ENCODE measurements at regions not wholly inside any gene's neighbourhood (a gene's known extent, or its start where the extent isn't known, plus 50 kb on each side); places are given as distances from the start of the nearest gene placed in this dataset.
"Not testable (repeated sequence)": the region's sequence is repeated elsewhere in the genome, so short reads cannot be mapped to it uniquely, and the experiment has no call there.

DNA sequence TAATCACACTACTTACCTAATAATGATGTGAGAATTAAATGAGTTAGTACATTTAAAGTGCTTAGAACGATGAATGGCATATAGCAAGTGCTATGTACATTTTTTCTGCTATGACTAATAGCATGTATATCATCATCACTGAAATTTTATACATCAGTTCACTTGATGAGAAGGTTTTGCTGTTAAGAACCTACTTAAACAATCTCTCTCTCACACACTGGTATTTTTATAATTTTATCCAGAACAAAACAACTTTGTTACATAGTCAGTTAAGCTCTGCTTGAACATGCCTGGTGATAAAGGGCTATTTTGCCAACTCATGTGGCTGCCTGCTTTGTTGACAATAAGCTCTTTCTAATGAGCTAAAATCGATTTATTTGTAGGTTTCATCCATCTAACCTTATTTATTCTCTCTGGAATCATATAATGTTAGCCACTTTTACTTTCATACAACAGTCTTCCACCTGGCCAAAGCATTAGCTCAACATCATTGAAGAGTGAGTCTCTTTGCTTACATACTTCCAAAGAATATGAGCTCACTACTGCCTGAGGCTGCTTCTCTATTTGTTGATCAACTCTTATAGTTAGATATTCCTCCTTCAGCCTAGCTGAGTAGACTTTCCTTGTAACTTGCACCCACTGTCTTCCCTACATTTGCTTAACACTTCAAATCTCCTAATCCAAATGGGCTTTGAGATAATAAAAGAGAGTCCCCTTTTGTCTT lies 372.7 kb upstream of the BOD1L1 start:
- Mint-ChIP-seq H3K36me3 (peaks cover 4 to 20% of the 10 kb centered on the region in 2 donors), H3K27ac (no peak overlapping the region), H3K9me3 (peaks cover 15 to 35% (median 26%) of the 10 kb centered on the region in 7 donors), H3K4me1 (no peaks in the 10 kb centered on the region), H3K27me3 (peaks cover 1 to 8% (median 3%) of the 10 kb centered on the region in 3 donors), H3K4me3 (no peak overlapping the region)
- DNase-seq (no peak), ATAC-seq (ENCODE audit: low read depth in 2 of 2) (no peak)

DNA sequence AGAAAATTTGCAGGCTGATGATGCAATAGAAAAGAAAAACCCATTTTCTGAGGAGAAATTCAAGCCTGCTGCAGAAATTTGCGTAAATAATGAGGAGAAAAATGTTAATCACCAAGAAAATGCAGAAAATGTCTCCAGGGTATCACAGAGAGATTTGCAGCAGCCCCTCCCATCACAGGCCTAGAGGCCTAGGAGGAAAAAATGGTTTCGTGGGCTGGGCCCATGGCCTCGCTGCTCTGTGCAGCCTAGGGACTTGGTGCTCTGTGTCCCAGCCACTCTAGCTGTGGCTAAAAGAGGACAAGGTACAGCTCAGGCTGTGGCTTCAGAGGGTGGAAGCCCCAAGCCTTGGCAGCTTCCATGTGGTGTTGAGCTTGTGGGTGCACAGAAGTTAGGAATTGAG lies 374.8 kb upstream of the BOD1L1 start:
- H3K9me3 Mint-ChIP-seq, result peaks cover 15 to 35% (median 26%) of the 10 kb centered on the region in 7 donors
- not testable (repeated sequence) for H3K27me3 Mint-ChIP-seq; ATAC-seq (ENCODE audit: low read depth in 2 of 2); H3K4me3 Mint-ChIP-seq; DNase-seq; H3K4me1 Mint-ChIP-seq; H3K27ac Mint-ChIP-seq
- peaks cover 4 to 20% of the 10 kb centered on the region in 2 donors for H3K36me3 Mint-ChIP-seq

DNA sequence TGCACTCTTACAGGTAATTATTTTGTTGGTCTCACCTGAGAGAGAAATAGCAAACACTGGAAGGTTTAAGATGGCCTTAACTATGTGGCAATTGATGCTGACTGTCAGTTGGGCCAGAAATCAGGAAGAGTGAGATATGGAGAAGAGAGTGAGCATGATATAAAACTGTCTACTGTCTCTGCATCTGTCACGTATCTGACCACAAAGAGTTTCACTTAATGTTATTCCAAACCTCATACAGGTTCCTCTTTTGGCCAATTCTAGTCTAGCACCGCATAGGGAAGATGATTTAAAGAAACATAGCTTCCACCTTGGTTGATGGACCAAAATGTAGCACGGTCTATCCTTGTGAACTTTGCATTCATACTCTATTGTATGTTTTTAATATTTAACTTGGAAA lies 381.0 kb upstream of the BOD1L1 start:
- peak; percentile 0 for DNase-seq

DNA sequence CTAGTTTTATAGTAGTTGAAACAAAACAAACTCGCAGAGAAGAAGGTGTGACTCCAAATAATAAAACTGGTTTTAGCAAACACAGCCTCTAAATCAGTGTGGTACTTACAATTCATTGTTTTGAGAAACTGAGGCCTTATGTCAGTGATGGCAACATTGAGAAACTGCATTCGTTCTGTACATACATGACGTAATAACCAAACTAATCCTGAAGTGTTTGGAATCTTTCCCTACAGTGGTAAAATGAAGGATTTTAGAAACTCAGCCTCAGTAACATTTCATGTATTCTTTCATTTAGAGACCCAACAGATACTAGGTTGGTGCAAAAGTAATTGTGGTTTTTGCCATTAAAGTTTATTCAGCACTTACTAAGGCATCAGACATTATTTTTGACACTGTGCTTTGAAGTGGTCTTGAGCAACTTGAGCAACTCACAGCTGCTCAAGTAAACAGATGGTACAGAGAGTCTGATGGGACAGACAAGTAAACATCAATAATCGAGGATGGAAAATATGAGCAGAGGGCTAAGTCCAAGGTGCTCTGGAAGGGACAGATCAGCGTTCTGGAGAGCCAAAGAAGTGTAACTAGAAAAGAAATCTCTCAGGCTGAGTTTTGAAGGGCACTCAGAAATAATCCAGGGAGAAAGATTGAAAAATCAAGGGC lies 390.8 kb upstream of the BOD1L1 start:
- no peak overlapping the region for H3K4me3 Mint-ChIP-seq
- peaks cover 10 to 27% (median 18%) of the 10 kb centered on the region in 3 donors for H3K27me3 Mint-ChIP-seq
- no peaks in the 10 kb centered on the region for H3K36me3 Mint-ChIP-seq
- DNase-seq (no peak), ATAC-seq (ENCODE audit: low read depth in 2 of 2) (no peak)
- peak overlapping the region in 1 of 6 donors; percentile 21 for H3K27ac Mint-ChIP-seq
- peaks cover 3 to 16% (median 6%) of the 10 kb centered on the region in 7 donors for H3K9me3 Mint-ChIP-seq
- H3K4me1 Mint-ChIP-seq, result no peaks in the 10 kb centered on the region

More for the DNA sequence above, 381.0 kb upstream of the BOD1L1 start:
- H3K27me3 Mint-ChIP-seq, result no peaks in the 10 kb centered on the region
- H3K4me3 Mint-ChIP-seq, result no peak overlapping the region
- no peak overlapping the region for H3K27ac Mint-ChIP-seq
- peaks cover 0 to 7% (median 0%) of the 10 kb centered on the region in 3 donors for H3K4me1 Mint-ChIP-seq
- peaks cover 1 to 5% (median 4%) of the 10 kb centered on the region in 7 donors for H3K9me3 Mint-ChIP-seq
- peak; percentile 57 to 73 for ATAC-seq (ENCODE audit: low read depth in 2 of 2)
- peaks cover 0 to 3% of the 10 kb centered on the region in 2 donors for H3K36me3 Mint-ChIP-seq

- Mint-ChIP-seq H3K4me3 (no peak overlapping the region), H3K36me3 (no peaks in the 10 kb centered on the region), H3K4me1 (no peaks in the 10 kb centered on the region), H3K9me3 (peaks cover 0 to 5% (median under 1%) of the 10 kb centered on the region in 7 donors), H3K27me3 (peaks cover 10 to 18% (median 15%) of the 10 kb centered on the region in 3 donors), H3K27ac (no peak overlapping the region)
- no peak for ATAC-seq (ENCODE audit: low read depth in 2 of 2)
- no peak for DNase-seq
Measured at GRCh38 chr4:14022456-14022855, 394.9 kb upstream of the BOD1L1 start.

GRCh38 chr4:14023036-14023435 lies 395.5 kb upstream of the BOD1L1 start:
- no peaks in the 10 kb centered on the region for H3K4me1 Mint-ChIP-seq
- no peak for ATAC-seq (ENCODE audit: low read depth in 2 of 2)
- no peak for DNase-seq
- H3K36me3 Mint-ChIP-seq, result no peaks in the 10 kb centered on the region
- peaks cover 10 to 18% (median 15%) of the 10 kb centered on the region in 3 donors for H3K27me3 Mint-ChIP-seq
- peaks cover 0 to 5% (median 0%) of the 10 kb centered on the region in 7 donors for H3K9me3 Mint-ChIP-seq
- no peak overlapping the region for H3K4me3 Mint-ChIP-seq
- no peak overlapping the region for H3K27ac Mint-ChIP-seq

- Mint-ChIP-seq H3K36me3 (no peaks in the 10 kb centered on the region), H3K4me3 (no peak overlapping the region), H3K27ac (no peak overlapping the region), H3K9me3 (peaks cover 0 to 4% (median 0%) of the 10 kb centered on the region in 7 donors), H3K4me1 (no peaks in the 10 kb centered on the region), H3K27me3 (peaks cover 8 to 15% (median 10%) of the 10 kb centered on the region in 3 donors)
- ATAC-seq (ENCODE audit: low read depth in 2 of 2) (no peak), DNase-seq (no peak)
Measured at GRCh38 chr4:14023896-14024295, 396.4 kb upstream of the BOD1L1 start.

- DNase-seq (no peak), ATAC-seq (ENCODE audit: low read depth in 2 of 2) (no peak)
- peaks cover 1 to 10% (median 10%) of the 10 kb centered on the region in 3 donors for H3K27me3 Mint-ChIP-seq
- H3K4me3 Mint-ChIP-seq, result peak overlapping the region in 1 of 8 donors; percentile 18
- H3K4me1 Mint-ChIP-seq, result no peaks in the 10 kb centered on the region
- peaks cover 0 to 4% (median 0%) of the 10 kb centered on the region in 7 donors for H3K9me3 Mint-ChIP-seq
- H3K36me3 Mint-ChIP-seq, result no peaks in the 10 kb centered on the region
- H3K27ac Mint-ChIP-seq, result no peak overlapping the region
Measured at GRCh38 chr4:14025111-14025510, 397.6 kb upstream of the BOD1L1 start.

- H3K9me3 Mint-ChIP-seq, result peaks cover 0 to 4% (median 0%) of the 10 kb centered on the region in 7 donors
- no peaks in the 10 kb centered on the region for H3K36me3 Mint-ChIP-seq
- no peak for ATAC-seq (ENCODE audit: low read depth in 2 of 2)
- no peaks in the 10 kb centered on the region for H3K4me1 Mint-ChIP-seq
- no peak for DNase-seq
- H3K27me3 Mint-ChIP-seq, result peaks cover under 1 to 10% (median 9%) of the 10 kb centered on the region in 3 donors
- H3K4me3 Mint-ChIP-seq, result no peak overlapping the region
- no peak overlapping the region for H3K27ac Mint-ChIP-seq
Measured at GRCh38 chr4:14025891-14026290, 398.4 kb upstream of the BOD1L1 start.

DNA sequence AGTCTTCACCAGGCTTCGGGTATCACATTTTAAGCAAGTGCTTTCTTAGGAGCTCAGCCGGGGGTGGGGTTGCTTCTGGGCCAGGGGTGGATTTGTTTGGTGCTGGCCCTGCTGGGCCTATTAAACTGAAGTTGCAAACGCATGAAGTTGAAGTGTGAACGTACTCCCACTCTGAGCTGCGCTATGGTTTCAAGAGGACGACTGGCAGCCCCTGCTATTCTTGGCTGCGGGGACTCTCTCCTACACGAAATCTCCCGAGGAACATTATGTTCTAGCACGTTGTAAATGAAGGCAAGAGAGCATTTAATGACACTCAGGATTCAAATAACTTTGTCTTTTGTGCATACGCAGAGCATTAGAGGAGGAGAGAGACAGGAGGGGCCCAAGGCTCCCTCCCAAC lies 401.3 kb upstream of the BOD1L1 start:
- H3K27ac Mint-ChIP-seq, result peak overlapping the region in 1 of 6 donors; percentile 20
- ATAC-seq (ENCODE audit: low read depth in 2 of 2) (no peak), DNase-seq (no peak)
- H3K36me3 Mint-ChIP-seq, result no peaks in the 10 kb centered on the region
- no peaks in the 10 kb centered on the region for H3K4me1 Mint-ChIP-seq
- peaks cover 0 to 4% (median 0%) of the 10 kb centered on the region in 7 donors for H3K9me3 Mint-ChIP-seq
- no peak overlapping the region for H3K4me3 Mint-ChIP-seq
- peaks cover 5 to 9% (median 6%) of the 10 kb centered on the region in 3 donors for H3K27me3 Mint-ChIP-seq

DNA sequence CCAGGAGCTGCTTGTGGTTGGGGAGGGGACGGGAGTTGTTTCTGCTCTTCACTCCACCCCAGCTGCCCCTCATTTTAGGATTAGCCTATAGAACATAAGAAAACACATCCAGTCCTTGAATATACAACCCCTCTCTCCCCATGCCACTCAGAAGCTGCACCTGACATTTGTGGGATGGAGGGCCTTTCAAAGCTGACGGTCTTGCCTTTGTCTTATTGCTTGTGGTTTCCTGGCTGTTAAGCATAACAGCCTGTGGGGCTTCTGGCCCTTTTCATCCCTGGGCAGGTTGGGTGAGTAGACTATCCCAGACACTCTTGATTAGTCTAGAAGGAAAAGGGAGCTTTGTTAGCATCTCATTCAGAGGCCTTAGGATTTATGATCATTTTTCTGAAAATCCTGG lies 407.6 kb upstream of the BOD1L1 start:
- H3K9me3 Mint-ChIP-seq, result no peaks in the 10 kb centered on the region
- no peak overlapping the region for H3K4me3 Mint-ChIP-seq
- no peak overlapping the region for H3K27ac Mint-ChIP-seq
- no peak for DNase-seq
- no peaks in the 10 kb centered on the region for H3K36me3 Mint-ChIP-seq
- no peak for ATAC-seq (ENCODE audit: low read depth in 2 of 2)
- peaks cover 0 to 6% (median 0%) of the 10 kb centered on the region in 3 donors for H3K27me3 Mint-ChIP-seq
- H3K4me1 Mint-ChIP-seq, result no peaks in the 10 kb centered on the region

DNA sequence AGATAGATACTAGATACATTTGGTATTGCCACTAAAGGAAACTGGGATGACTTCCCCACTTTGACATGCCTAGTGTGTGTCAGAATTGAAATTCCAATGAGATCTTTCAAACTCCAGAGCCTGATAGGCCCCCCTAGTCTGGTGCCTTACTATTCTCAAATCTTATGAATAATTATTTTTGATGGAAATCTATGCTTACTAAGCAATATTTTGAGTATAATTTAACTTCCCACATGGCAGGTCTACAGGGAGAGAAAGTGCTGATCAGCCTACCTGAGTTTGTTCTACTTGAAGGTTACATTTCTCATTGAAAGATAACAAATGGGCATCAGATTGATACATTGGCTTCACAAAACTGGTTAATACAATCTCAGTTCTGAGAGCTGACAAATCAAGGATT lies 415.7 kb upstream of the BOD1L1 start:
- Mint-ChIP-seq H3K27me3 (no peaks in the 10 kb centered on the region), H3K36me3 (no peaks in the 10 kb centered on the region), H3K4me1 (no peaks in the 10 kb centered on the region), H3K4me3 (no peak overlapping the region), H3K27ac (no peak overlapping the region), H3K9me3 (no peaks in the 10 kb centered on the region)
- ATAC-seq (ENCODE audit: low read depth in 2 of 2) (no peak), DNase-seq (no peak)

GRCh38 chr4:14046642-14047041 lies 419.1 kb upstream of the BOD1L1 start:
- DNase-seq, result no peak
- no peaks in the 10 kb centered on the region for H3K9me3 Mint-ChIP-seq
- no peak for ATAC-seq (ENCODE audit: low read depth in 2 of 2)
- no peak overlapping the region for H3K4me3 Mint-ChIP-seq
- no peaks in the 10 kb centered on the region for H3K36me3 Mint-ChIP-seq
- H3K27me3 Mint-ChIP-seq, result no peaks in the 10 kb centered on the region
- no peaks in the 10 kb centered on the region for H3K4me1 Mint-ChIP-seq
- no peak overlapping the region for H3K27ac Mint-ChIP-seq

DNA sequence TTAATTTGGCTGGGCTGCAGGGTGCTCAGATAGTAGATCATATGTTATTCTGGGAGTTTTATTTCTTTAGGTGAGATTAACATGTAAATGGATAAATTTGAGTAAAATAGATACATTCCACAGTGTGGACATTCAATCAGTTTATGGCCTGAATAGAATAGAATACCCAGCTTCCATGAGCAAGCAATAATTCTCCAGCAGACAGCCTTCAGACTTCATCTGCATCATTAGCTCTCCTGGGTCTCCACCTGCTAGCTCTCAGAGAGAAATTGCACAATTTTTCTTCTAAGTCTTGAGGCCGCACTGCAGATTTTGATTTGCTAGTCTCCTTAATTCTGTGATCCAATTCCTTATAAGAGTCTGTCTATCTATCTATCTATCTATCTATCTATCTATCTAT lies 420.3 kb upstream of the BOD1L1 start:
- Mint-ChIP-seq H3K4me1 (no peaks in the 10 kb centered on the region), H3K27ac (no peak overlapping the region)

More for the DNA sequence above, 420.3 kb upstream of the BOD1L1 start:
- H3K27me3 Mint-ChIP-seq, result no peaks in the 10 kb centered on the region
- H3K9me3 Mint-ChIP-seq, result no peaks in the 10 kb centered on the region
- no peak for DNase-seq
- H3K4me3 Mint-ChIP-seq, result no peak overlapping the region
- no peaks in the 10 kb centered on the region for H3K36me3 Mint-ChIP-seq
- no peak for ATAC-seq (ENCODE audit: low read depth in 2 of 2)

Measured in naive B cell (primary cell).